Aorta (tissue), 5 donors: ENCODE measurements at regions not wholly inside any gene's neighbourhood (a gene's known extent, or its start where the extent isn't known, plus 50 kb on each side); places are given as distances from the start of the nearest gene placed in this dataset.

Source experiments
- ATAC-seq: fragments of 200-7000 bp; cut with Tn5 transposase; one replicate; pipeline ENCODE4 v1.9.1; 2022; ENCODE audit warnings: moderate library complexity; ENCODE audit not compliant: low FRiP score
- DNase-seq, 2 donors: peaks; one replicate each; pipeline ENCODE4 v3.0.0-alpha.2; 2020
- H3K27ac ChIP-seq, 2 donors: one replicate each; pipeline ENCODE4 v1.5.1; 2013; ENCODE audit warnings: low read length in 2 of 2, mild to moderate bottlenecking in 2 of 2, moderate library complexity in 2 of 2, control low read depth in 1 of 2, inconsistent platforms in 1 of 2, low read depth in 1 of 2
- H3K27me3 ChIP-seq, 2 donors: one replicate each; pipeline ENCODE4 v1.6.1; 2013; ENCODE audit warnings: control low read depth in 1 of 2, low read length in 1 of 2, mild to moderate bottlenecking in 1 of 2, moderate library complexity in 1 of 2; ENCODE audit not compliant: insufficient read depth in 2 of 2, control insufficient read depth in 1 of 2
- H3K36me3 ChIP-seq, 2 donors: one replicate each; pipeline ENCODE4 v1.6.1; 2013; ENCODE audit warnings: control low read depth in 1 of 2, low read length in 1 of 2, mild to moderate bottlenecking in 1 of 2; ENCODE audit not compliant: insufficient read depth in 2 of 2, control insufficient read depth in 1 of 2
- H3K4me1 ChIP-seq, 2 donors: one replicate each; pipeline ENCODE4 v1.6.1; 2013; ENCODE audit warnings: low read length in 2 of 2, control low read depth in 1 of 2, mild to moderate bottlenecking in 1 of 2, moderate library complexity in 1 of 2; ENCODE audit not compliant: insufficient read depth in 2 of 2, control insufficient read depth in 1 of 2
- H3K4me3 ChIP-seq, 2 donors: one replicate each; pipeline ENCODE4 v1.5.1; 2013; ENCODE audit warnings: low read length in 2 of 2, control low read depth in 1 of 2, mild to moderate bottlenecking in 1 of 2
- H3K9me3 ChIP-seq: one replicate; pipeline ENCODE4 v1.6.1; 2013; ENCODE audit warnings: mild to moderate bottlenecking, low read length; ENCODE audit not compliant: control insufficient read depth
- WGBS, 2 donors: extraction: QIAGEN DNeasy Blood & Tissue Kit; methylation state at CpG; one replicate each; pipeline ENCODE4 v1.1.7; 2013; 5-methylcytosine and 5-hydroxymethylcytosine counted together
- intact Hi-C, 2 donors: fragments of 100-400 bp; cut with DNase I; formaldehyde crosslinking; loops; one replicate each; pipeline versions ENCODE4 v1.14.2 to v1.15.0; 2022
- donor health status: healthy with polysubstance abuse.
- donor health status: Bipolar disorder and iron deficiency.
- donor health status: DM: no; HTN: no; CAD: no.
- donor health status: DM: no; HTN: no; CAD: no.
- donor health status: DM: yes; HTN: yes; CAD: no.

- H3K27me3 ChIP-seq: no peaks in the 10 kb centered on the region
These were observed 480.0 kb downstream of the PMP22 start for GRCh38 chr17:14784997-14785696.

GRCh38 chr17:14781123-14781522 is 480.2 kb downstream of the HS3ST3B1 start:
- Histone ChIP-seq H3K9me3 (no peaks in the 10 kb centered on the region), H3K27me3 (no peaks in the 10 kb centered on the region), H3K4me1 (no peaks in the 10 kb centered on the region), H3K4me3 (no peak overlapping the region), H3K36me3 (no peaks in the 10 kb centered on the region), H3K27ac (no peak overlapping the region)
- no peak for ATAC-seq
- no peak for DNase-seq
- 86 to 90% methylated on average over 2 of the region's 2 CpGs for WGBS, 2 donors
- intact Hi-C loops: no loop called here

More at GRCh38 chr17:14784997-14785696, 480.0 kb downstream of the PMP22 start:
- no peaks in the 10 kb centered on the region for H3K9me3 ChIP-seq
- 91 to 92% methylated on average over 5 of the region's 5 CpGs for WGBS, 2 donors
- H3K27ac ChIP-seq: no peak overlapping the region
- no peaks in the 10 kb centered on the region for H3K36me3 ChIP-seq
- DNase-seq (no peak), ATAC-seq (no peak)
- intact Hi-C loops: no loop called here
- H3K4me3 ChIP-seq: no peak overlapping the region
- no peaks in the 10 kb centered on the region for H3K4me1 ChIP-seq

- Histone ChIP-seq H3K27ac (no peak overlapping the region), H3K36me3 (no peaks in the 10 kb centered on the region), H3K4me1 (no peaks in the 10 kb centered on the region), H3K27me3 (no peaks in the 10 kb centered on the region), H3K9me3 (no peaks in the 10 kb centered on the region), H3K4me3 (no peak overlapping the region)
- DNase-seq (no peak), ATAC-seq (no peak)
- WGBS, 2 donors: 57 to 66% methylated on average over 13 of the region's 13 CpGs
- intact Hi-C loops: no loop called here
These were observed 479.3 kb downstream of the HS3ST3B1 start for GRCh38 chr17:14780097-14780651.

GRCh38 chr17:14779241-14779640 is 478.4 kb downstream of the HS3ST3B1 start:
- no peak for DNase-seq
- Histone ChIP-seq H3K27ac (no peak overlapping the region), H3K4me1 (no peaks in the 10 kb centered on the region), H3K4me3 (no peak overlapping the region), H3K27me3 (no peaks in the 10 kb centered on the region), H3K9me3 (no peaks in the 10 kb centered on the region), H3K36me3 (no peaks in the 10 kb centered on the region)
- intact Hi-C loops: no loop called here
- no peak for ATAC-seq
- WGBS, 2 donors: 76 to 85% methylated on average over 5 of the region's 5 CpGs

- ATAC-seq: no peak
- no peak for DNase-seq
- Histone ChIP-seq H3K27ac (no peak overlapping the region), H3K4me3 (no peak overlapping the region), H3K27me3 (no peaks in the 10 kb centered on the region), H3K4me1 (no peaks in the 10 kb centered on the region), H3K9me3 (no peaks in the 10 kb centered on the region), H3K36me3 (no peaks in the 10 kb centered on the region)
- intact Hi-C loops: no loop called here
- 73 to 78% methylated on average over 2 of the region's 2 CpGs for WGBS, 2 donors
These were observed 476.4 kb downstream of the HS3ST3B1 start for GRCh38 chr17:14777291-14777690.

GRCh38 chr17:14776791-14777190 is 475.9 kb downstream of the HS3ST3B1 start:
- WGBS, 2 donors: 13% methylated on average over 1 of the region's 1 CpG
- ATAC-seq: no peak
- no peaks in the 10 kb centered on the region for H3K9me3 ChIP-seq
- H3K27me3 ChIP-seq: no peaks in the 10 kb centered on the region
- H3K4me3 ChIP-seq: no peak overlapping the region
- no peaks in the 10 kb centered on the region for H3K36me3 ChIP-seq
- no peak overlapping the region for H3K27ac ChIP-seq
- H3K4me1 ChIP-seq: no peaks in the 10 kb centered on the region
- intact Hi-C loops: no loop called here
- DNase-seq: no peak

GRCh38 chr17:14775731-14776492 is 475.0 kb downstream of the HS3ST3B1 start:
- Histone ChIP-seq H3K36me3 (no peaks in the 10 kb centered on the region), H3K9me3 (no peaks in the 10 kb centered on the region), H3K4me1 (no peaks in the 10 kb centered on the region), H3K27me3 (no peaks in the 10 kb centered on the region), H3K4me3 (no peak overlapping the region), H3K27ac (no peak overlapping the region)
- DNase-seq (no peak), ATAC-seq (no peak)
- intact Hi-C loops: no loop called here
- WGBS, 2 donors: 15 to 16% methylated on average over 8 of the region's 8 CpGs

GRCh38 chr17:14774774-14775173 is 473.9 kb downstream of the HS3ST3B1 start:
- ATAC-seq (no peak), DNase-seq (no peak)
- Histone ChIP-seq H3K27ac (no peak overlapping the region), H3K9me3 (peaks cover 1% of the 10 kb centered on the region), H3K36me3 (no peaks in the 10 kb centered on the region), H3K27me3 (no peaks in the 10 kb centered on the region), H3K4me1 (no peaks in the 10 kb centered on the region), H3K4me3 (no peak overlapping the region)
- intact Hi-C loops: no loop called here
- 94 to 100% methylated on average over 1 of the region's 1 CpG for WGBS, 2 donors

GRCh38 chr17:14772776-14773175 is 471.9 kb downstream of the HS3ST3B1 start:
- intact Hi-C loops: no loop called here
- Histone ChIP-seq H3K4me1 (no peaks in the 10 kb centered on the region), H3K9me3 (peaks cover 4% of the 10 kb centered on the region), H3K4me3 (no peak overlapping the region), H3K27me3 (peaks cover 0 to 2% of the 10 kb centered on the region in 2 donors), H3K36me3 (no peaks in the 10 kb centered on the region), H3K27ac (no peak overlapping the region)
- ATAC-seq: no peak
- 79 to 85% methylated on average over 2 of the region's 2 CpGs for WGBS, 2 donors
- no peak for DNase-seq
